ENCODE measurements at regions not wholly inside any gene's neighbourhood (a gene's known extent, or its start where the extent isn't known, plus 50 kb on each side); places are given as distances from the start of the nearest gene placed in this dataset.
"Not testable (repeated sequence)": the region's sequence is repeated elsewhere in the genome, so short reads cannot be mapped to it uniquely, and the experiment has no call there.

DNA sequence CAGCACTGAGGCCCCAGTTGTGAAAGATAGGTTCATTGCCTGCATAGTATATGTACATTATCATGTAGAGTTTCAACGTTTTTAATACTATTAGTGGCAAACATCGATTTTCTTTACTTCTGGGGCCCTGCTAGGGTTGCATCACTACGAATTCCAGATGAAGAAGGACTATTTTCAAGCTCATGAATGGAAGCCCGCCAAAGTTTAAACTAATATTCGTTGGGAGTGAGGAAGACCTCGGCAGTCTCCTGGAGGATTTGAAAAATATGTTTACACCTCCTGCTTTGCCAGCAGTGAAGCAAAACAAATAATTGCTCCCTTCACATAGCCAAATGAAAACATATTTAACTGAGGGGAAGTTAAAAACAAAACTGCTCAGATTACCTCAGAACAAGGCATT, 672.9 kb upstream of the NOVA1 start:
- DNase-seq, result no peak

DNA sequence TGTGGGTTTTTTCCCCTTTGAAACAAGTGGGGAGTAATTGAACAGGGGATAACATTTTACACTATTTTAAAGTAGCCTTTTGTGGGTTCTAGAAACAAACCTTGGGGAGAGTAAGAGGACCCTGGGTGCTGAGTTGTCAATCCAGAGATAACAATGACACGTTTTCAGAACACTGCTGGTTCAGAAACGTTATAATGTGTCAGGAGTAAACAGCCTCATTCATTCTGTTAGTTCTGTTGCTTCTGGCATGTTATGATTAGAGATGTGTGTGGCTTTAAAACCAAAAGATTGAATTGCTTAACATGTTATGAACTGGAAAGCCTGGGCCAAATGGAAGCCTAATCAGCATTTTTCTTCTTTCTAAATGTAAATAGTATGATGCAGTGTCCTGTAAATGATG, 680.5 kb upstream of the NOVA1 start:
- DNase-seq, result no peak

DNA sequence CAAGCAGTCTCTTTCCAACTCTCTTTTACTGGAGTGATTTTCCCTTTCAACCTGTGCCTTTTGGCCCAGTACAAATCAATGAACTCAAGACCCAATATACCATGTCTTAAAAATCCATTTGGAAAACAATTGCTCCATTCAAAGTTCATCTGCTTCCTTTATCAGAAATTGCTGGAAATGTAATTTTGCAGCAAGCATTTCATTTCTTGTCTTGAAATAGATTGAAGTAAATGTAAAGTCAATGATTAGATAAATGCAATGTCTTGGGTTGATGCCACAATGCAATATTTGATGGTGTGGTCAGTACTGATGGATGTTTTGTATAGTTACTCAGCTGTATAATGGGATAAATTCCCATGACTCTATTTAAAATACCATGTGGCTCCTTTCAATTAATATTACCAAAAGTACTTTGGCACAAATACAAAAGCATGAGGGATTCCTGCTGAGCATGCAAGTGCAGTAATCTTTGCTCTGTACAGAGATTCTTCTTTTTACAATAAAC, 707.7 kb upstream of the NOVA1 start:
- no peak for DNase-seq

DNA sequence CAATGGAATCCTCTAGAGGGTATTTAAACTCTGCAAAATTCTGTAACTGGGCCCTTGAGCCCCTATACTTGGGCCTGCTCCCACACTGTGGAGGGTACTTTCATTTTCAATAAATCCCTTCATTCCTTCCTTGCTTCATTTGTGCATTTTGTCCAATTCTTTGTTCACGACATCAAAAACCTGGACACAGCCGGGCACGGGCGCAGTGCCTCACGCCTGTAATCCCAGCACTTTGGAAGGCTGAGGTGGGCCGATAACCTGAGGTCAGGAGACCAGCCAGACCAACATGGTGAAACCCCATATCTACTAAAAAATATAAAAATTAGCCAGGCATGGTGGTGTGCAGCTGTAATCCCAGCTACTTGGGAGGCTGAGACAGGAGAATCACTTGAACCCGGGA, 714.9 kb upstream of the NOVA1 start:
- not testable (repeated sequence) for DNase-seq

DNA sequence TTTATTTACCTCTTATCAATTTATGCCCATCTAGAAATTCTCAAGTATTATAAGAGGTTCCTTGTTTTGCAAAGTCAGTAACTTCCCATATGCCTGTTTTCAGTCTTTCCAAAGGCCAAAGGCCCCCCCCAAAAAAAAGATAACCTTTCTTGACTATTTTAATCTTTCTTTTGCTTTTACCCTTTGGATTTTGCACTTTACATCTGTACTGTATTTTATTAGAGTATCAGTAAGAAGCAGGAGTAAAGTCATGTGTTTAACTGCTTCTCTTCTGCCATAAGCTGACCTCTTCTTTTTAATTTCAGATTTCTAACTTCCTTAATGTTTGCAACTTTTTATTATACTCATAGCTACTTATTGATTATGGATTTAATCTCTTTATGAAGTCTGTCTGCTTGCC, 716.4 kb upstream of the NOVA1 start:
- DNase-seq, result no peak

DNA sequence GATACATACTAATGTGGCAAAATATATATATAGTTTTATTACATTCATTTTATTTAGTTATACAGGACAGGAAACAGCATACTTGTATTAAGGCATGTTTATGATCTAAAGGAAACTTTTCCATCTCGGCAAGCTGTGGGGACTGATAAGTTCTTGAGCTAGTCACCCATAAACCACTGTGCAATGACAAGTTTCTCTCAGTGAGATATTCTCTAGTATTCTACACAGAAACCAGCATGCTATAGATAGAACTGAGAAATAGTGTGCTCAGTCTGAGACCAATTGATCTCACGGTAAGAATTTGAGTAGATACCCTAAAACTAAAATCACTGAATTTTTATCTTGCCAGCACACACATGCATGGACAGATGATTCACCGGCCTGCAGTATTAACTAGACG, 717.6 kb upstream of the NOVA1 start:
- no peak for DNase-seq

DNA sequence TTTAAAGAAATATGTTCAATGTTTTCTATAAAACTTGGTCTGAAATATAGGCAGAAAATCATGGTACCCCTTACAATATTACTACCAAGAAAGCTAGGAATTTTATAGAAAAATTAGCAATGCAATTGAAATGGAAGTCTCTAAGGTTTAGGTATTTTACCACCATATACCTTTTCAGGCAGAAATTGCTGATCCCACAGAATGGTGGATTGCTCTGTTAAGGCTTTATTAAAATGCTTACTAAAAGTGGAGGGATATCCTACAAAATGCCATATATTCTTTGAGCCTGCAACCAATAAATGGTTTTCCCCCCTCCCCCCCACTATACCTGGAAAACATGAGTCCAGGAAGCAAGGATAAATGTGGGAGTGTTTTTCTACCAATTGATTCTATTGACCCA, 718.1 kb upstream of the NOVA1 start:
- no peak for DNase-seq

DNA sequence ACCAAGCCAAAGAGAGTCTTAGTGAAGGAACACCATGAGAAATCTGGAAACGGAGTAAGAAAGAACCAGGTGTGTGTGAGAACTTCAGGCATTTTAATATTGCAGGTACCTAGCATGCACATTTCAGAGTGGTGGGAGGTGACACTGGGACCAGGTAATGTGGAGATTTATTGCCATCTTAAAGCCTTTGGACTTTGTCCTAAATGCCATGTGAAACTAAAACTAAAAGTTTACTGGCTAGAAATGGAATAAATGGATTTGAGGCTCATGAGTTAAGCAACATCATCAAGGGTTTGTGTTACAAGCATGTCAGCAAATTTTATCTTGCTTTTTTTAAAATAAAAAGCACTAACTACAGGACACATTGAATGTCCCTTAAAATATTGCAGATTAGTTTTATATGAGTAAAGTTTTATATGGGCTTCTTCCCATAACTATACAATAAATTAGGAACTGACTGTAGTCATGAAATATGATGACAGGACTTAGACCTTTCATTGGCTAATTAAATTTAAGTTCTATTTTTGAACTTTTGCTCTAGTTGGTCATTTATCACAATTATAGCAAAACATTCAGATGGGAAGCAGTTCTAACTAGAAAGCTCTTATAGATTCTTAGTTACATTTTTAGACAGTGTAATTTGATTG, 721.1 kb upstream of the NOVA1 start:
- DNase-seq, result no peak

DNA sequence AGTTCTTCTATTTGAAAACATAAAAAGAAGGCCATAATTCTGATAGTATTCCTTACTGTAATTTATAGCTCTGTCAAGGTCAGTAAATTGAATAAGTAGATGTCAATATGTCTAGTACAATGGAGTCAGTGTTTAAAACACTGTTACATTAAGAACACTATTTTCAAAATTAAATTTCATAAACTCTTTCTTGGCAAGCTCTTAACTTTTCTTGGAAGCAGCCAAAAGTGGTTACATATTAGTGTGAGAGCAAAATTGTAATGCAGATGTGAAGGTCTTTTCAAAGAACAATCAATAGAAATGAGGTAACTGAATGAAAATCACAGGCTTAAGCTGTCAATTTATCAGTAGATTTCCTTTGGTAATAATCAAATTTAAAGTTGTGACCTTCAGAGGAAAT, 722.4 kb upstream of the NOVA1 start:
- no peak for DNase-seq

DNA sequence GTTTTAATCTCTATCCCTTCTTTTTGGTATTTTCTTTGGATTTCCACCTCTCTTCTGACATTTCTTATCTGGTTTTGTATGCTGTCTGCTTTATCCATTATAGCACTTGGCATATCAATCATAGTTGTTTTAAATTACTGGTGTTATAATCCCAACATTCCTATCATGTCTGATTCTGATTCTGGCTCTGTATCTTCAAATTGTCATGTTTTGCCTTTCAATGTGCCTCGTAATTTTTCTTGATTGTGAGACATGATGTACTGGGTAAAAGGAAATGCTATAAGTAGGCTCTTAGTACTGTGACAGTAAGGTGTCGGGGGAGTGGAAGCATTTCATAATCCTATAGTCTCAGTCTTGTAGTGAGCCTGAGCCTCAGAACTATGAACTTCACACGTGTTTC, 729.3 kb upstream of the NOVA1 start:
- DNase-seq, result no peak

DNA sequence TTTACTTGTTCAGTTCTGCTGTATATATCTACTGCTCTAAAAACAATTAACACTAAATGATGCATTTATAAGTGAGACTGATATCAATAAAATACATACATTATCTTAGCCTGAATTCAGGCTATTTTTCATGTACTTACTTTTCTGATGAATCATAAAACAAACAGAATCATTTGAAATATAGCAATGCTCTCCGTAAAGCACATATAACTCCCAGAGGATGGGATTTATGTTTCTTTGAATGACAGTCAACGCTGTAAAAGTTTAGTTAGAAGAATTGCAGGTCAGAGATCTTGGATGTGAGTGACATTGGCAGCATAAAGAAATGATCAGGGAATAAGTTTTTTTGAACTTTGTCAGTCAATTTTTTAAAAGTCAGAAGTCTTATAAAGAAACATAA, 740.2 kb upstream of the NOVA1 start:
- no peak for DNase-seq

DNA sequence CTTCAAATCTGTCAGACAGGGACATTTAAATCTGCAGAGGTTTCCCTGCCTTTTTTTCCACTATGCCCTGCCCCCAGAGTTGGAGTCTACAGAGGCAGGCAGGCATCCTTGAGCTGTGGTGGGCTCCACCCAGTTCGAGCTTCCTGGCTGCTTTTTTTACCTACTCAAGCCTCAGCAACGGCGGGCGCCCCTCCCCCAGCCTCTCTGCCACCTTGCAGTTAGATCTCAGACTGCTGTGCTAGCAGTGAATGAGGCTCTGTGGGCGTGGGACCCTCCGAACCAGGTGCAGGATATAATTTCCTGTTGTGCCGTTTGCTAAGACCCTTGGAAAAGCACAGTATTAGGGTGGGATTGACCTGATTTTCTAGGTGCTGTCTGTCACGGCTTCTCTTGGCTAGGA, 765.2 kb upstream of the NOVA1 start:
- not testable (repeated sequence) for DNase-seq

DNA sequence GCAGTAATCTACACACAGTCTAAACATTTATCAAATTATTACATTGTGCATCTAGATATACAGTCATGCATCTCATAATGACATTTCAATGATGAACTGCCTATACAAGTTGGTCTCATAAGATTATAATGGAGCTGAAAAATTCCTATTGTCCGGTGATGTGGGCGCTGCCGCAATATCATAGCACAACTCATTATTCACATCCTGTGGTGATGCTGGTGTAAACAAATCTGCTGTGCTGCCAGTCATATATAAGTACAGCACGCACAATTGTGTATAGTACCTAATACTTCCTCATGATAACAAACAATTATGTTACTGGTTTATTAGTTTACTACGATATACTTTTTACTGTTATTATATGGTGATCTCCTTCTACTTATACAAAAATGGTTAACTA, 768.8 kb upstream of the NOVA1 start:
- DNase-seq, result no peak

DNA sequence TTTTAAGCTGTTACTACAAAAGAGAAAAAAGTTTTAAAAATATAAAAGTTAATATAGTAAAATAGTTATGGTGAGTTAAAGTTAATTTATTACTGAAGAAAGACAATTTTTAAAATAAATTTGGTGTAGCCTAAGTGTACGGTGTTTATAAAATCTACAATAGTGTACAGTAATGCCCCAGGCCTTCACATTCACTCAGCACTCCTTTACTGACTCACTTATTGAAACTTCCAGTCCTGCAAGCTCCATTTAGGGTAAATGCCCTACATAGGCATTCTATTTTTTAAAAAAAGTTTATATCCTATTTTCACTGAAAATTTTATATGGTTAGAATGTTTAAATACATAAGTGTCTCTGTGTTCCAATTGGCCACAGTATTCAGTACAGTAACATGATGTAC, 769.5 kb upstream of the NOVA1 start:
- no peak for DNase-seq

DNA sequence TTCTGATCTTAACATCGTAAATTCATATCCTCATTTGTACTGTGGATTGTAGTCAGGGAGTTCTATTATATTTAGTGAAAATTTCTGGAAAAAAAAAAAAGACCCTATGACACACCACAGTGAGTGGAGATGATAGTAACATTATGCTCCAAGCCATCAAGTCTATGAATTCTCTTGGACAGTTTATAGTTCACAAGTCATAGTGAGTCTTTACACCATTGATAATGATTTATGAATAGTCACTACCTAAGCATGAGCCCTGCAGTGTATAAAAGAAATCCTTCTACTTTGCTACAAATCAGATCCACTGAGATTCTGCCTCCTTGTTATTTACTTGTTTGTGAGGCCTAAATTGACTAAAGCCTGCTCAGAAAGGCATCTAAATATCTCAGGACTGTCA, 772.2 kb upstream of the NOVA1 start:
- DNase-seq, result no peak

DNA sequence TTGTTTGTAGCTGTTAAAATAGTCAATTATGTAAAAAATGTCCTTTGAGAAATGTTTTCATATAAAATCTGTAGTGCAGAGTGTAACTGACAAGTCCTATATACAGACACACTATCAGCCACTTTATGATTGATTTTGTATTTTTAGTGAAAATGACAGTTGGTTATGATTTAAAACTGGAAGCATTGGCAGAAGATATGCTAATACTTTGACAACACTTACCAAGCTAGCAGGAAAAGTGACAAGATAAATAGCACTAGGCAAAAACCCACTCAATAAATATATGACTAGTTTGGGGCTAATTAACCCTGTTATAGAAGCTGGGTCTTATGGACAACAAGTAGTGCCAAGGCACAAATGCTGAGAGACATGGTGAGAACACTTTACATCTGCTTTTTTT, 772.9 kb upstream of the NOVA1 start:
- no peak for DNase-seq

DNA sequence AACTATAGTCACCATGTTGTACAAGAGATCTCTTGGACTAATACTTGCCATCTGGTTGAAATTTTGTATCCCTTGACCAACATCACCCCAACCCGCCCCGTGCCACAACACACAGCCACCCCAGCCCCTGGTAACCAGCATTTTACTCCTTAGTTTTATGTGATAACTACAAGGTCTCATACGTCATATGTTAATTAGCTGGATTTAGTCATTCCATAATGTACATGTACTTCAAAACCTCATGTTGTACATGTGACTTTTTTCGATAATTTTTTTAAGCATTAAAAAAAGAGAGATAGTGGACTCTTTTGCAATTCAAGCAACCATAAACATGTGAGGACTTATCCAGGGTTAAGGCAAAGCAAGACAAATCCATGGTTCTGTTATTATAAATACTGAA, 773.4 kb upstream of the NOVA1 start:
- DNase-seq, result no peak

DNA sequence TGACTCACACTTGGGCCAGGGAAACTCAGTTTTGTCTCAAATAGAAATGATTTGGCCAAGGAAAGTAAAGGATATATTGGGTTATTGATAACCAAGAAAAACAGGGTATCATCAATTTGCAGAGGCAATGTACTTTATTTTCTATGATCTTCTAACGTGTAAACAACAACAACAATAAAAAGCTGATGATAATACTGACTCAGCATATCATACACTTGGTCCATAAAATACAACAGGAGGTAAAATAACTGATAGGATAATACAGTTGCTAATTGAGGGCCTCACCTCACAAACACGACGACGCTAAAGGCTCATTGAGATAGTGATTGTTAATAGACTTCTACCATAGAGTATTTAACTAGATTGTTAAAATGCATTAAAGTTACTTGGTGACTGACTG, 774.0 kb upstream of the NOVA1 start:
- no peak for DNase-seq

DNA sequence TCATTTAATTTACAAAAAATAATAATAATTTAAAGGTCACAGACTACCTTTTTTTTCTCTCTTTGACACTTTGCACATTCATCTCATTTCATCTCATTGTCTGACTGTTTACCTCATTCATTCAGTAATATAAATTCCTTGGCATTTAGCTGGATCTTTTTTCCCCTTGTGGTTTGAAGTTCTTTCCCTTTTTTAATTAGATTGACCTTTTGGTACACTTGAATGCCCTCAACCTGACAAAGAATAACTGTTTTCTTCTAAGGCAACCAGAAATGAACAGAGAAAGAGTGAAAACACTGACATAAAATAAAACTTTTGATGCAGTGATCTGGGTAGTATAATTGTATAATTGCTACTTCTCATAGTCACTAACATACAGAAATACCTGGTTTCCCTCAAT, 774.9 kb upstream of the NOVA1 start:
- DNase-seq, result no peak

DNA sequence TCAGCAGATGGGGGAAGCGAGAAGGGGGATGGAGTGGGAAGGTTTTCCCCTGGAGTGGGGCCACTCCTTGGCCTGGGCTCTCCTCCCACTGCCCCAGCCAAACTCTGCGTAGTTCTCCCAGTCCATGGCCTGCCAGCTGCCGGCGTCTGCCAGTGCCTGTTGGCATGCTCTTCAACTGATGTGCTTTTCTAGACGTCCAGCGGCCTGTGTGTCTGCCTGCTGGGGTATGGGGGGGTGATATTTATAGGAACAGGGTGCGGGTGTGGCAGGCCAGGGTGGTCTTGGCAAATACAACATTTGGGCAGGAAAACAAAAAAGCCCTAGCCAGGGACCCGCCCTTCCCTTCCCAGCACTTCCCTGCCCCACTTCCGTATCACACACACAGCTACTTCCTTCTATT, 786.3 kb upstream of the NOVA1 start:
- DNase-seq, result no peak

DNA sequence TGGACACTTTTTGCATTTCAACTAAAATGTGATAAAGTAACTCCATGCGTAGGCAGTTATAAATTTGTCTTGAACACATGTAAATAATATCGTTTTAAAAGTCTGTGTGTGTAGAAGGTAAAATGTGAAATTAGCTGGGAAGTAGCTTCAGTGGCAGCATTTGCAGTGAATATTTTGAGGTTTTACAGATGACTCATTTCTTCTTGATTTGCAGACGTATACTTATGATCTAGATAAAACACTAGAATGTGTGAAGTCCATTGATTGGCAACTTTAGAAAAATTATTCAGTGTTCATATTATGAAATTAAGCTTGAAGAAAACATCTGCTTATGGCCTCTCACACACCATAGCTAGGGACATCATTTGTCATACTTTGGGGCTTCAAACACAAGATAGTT, 788.6 kb upstream of the NOVA1 start:
- DNase-seq, result no peak

DNA sequence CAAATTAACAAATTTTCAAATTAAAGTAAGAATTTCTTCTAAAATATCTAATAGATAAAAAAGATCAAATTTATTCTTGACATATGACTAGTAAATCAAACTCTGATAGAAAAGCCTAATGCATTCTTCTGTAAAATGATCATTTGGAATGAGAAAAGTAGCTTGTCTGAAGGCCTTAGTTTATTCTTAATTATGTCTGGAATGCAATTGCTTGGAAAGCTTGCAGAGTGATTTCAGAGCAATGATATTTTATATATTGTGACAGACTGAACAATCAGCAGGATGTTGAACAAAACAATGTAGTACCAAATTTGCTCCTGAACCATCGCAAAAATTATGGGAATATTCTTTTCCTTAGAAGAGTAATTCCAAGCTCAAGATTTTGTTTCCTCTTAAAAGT, 789.6 kb upstream of the NOVA1 start:
- DNase-seq, result no peak

DNA sequence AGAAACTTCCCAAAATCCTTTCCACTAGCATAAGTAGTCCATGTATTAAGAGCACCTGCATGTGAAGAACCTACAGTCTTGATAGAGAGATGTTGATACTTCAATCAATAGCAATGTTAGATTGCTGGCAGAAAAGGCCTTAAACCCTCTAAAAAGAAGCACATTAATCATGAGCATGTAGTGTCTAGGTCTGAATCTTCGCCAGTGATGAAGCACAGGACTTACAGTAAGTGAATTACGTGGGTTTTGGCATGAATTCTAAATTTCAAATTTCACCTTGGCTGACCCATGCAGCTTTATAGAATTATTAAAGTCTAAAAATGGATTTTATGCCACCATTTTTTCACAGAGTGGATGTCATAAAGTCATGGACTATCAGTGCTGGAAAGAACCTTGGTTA, 791.6 kb upstream of the NOVA1 start:
- DNase-seq, result no peak

DNA sequence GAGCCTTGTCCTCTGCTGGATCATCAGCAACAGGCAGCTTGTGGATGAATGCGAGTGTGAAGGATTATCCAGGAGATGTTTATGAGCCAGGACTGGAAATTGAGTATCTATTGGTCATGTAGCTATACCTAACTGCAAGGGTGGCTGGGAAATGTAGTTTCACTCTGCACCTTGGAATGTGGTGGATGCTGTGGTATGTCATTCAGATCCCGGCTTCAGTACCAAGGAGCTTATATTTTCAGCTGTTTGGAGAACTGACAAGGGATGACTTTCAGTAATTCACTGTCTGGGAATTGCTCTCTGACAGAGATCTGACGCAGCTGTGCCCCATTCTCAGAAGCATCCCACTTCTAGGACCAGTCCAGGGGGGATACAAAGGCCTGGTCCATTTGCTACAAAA, 792.3 kb upstream of the NOVA1 start:
- DNase-seq, result no peak

DNA sequence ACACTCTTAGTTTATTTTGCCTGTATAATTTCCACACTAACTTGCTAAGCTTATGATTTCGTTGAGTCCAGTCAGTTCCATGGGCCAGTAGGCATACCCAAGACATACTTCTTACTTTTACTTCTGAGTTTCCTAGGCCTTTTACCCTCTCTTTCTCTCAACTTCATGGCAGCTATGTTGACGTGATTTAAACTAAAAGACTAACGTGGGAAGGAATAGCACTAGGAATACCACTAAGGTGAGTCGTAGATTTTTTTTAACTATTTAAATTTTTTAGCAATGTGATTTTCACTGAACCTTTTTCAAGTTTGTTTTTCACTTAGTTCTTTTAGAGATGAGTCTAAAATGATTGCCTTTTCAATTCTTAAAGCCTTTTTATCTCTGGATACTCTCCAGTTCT, 793.5 kb upstream of the NOVA1 start:
- no peak for DNase-seq

DNA sequence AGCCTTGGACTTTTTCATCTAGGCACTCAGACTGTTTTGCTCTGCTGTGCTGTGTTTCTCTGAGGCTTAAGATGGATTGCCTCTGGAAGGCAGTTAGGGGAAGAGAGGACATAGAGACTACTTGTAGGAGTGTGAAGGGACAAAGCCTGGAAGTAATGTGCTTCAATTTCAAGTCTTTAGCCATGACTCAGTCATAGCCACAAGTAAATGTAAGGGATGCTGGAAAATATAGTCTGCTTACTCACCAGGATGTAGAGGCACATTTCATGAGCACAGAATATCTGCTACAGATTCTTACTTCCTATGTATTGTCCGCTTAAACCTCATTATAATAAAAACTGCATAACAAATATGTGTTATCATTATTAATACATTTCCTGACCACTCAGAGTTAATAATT, 794.3 kb upstream of the NOVA1 start:
- DNase-seq, result no peak
